KMS-11 (cell line): ENCODE measurements at regions not wholly inside any gene's neighbourhood (a gene's known extent, or its start where the extent isn't known, plus 50 kb on each side); places are given as distances from the start of the nearest gene placed in this dataset.

Experiments used
- H2AFZ ChIP-seq: fragments of 200-600 bp; sonication (generic); 2 replicates; pipeline ENCODE4 v1.6.1; 2016; ENCODE audit warnings: antibody characterized with exemption, mixed run types, low read depth
- H3K27ac ChIP-seq: fragments of 200-600 bp; sonication (generic); 2 replicates; pipeline ENCODE4 v1.6.1; 2016; ENCODE audit warnings: mild to moderate bottlenecking, mixed run types
- H3K27me3 ChIP-seq: fragments of 200-600 bp; sonication (generic); 2 replicates; pipeline ENCODE4 v1.6.1; 2017; ENCODE audit warnings: mild to moderate bottlenecking, low read depth, mixed run types, moderate library complexity; ENCODE audit not compliant: insufficient read depth
- H3K36me3 ChIP-seq: fragments of 200-600 bp; sonication (generic); 2 replicates; pipeline ENCODE4 v1.6.1; 2017; ENCODE audit warnings: mild to moderate bottlenecking, mixed run types; ENCODE audit not compliant: insufficient read depth
- H3K4me1 ChIP-seq: fragments of 200-600 bp; sonication (generic); 2 replicates; pipeline ENCODE4 v1.6.1; 2016; ENCODE audit warnings: mild to moderate bottlenecking, low read depth, mixed run types; ENCODE audit not compliant: poor library complexity, severe bottlenecking
- H3K4me2 ChIP-seq: fragments of 200-600 bp; sonication (generic); 2 replicates; pipeline ENCODE4 v1.7.0; 2016; ENCODE audit warnings: mild to moderate bottlenecking, mixed run types
- H3K4me3 ChIP-seq: fragments of 200-600 bp; sonication (generic); IDR thresholded peaks from 2 replicates; pipeline ENCODE4 v1.6.1; 2017; ENCODE audit warnings: low read depth, low read length, mixed read lengths; ENCODE audit not compliant: insufficient read depth
- H3K79me2 ChIP-seq: fragments of 200-600 bp; sonication (generic); 2 replicates; pipeline ENCODE4 v1.6.1; 2016; ENCODE audit warnings: low read depth, mixed run types; ENCODE audit not compliant: insufficient read depth
- H3K9ac ChIP-seq: fragments of 200-600 bp; sonication (generic); 2 replicates; pipeline ENCODE4 v1.6.1; 2016; ENCODE audit warnings: mild to moderate bottlenecking, mixed run types
- H4K20me1 ChIP-seq: fragments of 200-600 bp; sonication (generic); 2 replicates; pipeline ENCODE4 v1.6.1; 2016; ENCODE audit warnings: mild to moderate bottlenecking, mixed run types; ENCODE audit not compliant: insufficient read depth
- TF ChIP-seq, protein P1 (sequence below): fragments of 200-600 bp; sonication (generic); conservative IDR thresholded peaks from 2 replicates; pipeline ENCODE4 v1.6.1; 2017; ENCODE audit warnings: low read depth, mild to moderate bottlenecking, antibody characterized with exemption, low read length, moderate library complexity, mixed read lengths

DNA sequence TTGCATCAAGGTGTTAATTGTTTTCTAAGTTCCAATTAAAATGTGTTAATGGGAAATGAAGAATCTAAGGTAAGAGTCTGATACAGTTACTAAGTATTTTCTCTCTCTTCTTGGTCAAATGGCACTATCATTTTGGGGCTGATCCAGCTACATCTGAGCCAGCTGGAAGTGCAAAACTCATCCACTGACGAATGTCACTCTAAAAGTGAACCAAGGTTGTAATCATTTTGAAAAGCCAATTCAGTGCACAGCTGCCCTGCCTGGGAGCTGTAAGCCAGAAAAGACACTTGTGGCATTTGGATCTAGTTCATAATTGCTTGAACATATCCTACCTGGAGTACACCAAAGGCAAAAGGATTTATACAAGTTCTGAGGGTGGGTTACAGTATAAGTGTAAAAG, 1011.3 kb downstream of the AACS start:
- Histone ChIP-seq H3K4me1 (no peaks in the 10 kb centered on the region), H3K27me3 (no peaks in the 10 kb centered on the region), H3K4me2 (no peak overlapping the region), H3K36me3 (no peaks in the 10 kb centered on the region), H4K20me1 (no peaks in the 10 kb centered on the region), H3K9ac (no peak overlapping the region), H3K27ac (no peak overlapping the region), H2AFZ (no peak overlapping the region), H3K79me2 (no peaks in the 10 kb centered on the region), H3K4me3 (no peak overlapping the region)
- TF ChIP-seq, protein P1, sequence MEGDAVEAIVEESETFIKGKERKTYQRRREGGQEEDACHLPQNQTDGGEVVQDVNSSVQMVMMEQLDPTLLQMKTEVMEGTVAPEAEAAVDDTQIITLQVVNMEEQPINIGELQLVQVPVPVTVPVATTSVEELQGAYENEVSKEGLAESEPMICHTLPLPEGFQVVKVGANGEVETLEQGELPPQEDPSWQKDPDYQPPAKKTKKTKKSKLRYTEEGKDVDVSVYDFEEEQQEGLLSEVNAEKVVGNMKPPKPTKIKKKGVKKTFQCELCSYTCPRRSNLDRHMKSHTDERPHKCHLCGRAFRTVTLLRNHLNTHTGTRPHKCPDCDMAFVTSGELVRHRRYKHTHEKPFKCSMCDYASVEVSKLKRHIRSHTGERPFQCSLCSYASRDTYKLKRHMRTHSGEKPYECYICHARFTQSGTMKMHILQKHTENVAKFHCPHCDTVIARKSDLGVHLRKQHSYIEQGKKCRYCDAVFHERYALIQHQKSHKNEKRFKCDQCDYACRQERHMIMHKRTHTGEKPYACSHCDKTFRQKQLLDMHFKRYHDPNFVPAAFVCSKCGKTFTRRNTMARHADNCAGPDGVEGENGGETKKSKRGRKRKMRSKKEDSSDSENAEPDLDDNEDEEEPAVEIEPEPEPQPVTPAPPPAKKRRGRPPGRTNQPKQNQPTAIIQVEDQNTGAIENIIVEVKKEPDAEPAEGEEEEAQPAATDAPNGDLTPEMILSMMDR: no peak

DNA sequence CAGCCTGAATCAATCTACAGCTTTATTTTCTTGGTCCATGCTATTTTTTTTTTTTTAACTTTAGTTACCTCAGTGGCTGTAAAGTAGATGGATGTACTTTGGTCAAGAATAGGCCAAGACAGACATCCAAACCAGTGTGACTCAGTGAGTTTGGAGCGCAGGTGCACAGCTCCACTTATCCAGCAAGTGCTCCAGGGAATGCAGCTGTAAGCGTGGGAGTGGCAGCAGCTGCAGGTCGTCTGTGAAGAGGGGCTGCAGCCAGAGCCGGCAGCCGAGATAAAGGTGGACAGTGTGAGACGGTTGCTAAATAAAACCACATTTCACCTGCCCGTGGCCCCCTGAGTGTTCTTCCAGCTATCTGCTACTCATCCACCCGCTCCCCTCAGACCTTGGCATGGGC, 1018.7 kb downstream of the AACS start:
- no peak overlapping the region for H3K4me3 ChIP-seq
- H3K4me2 ChIP-seq: no peak overlapping the region
- TF ChIP-seq, protein P1: no peak
- no peaks in the 10 kb centered on the region for H3K79me2 ChIP-seq
- no peaks in the 10 kb centered on the region for H3K27me3 ChIP-seq
- no peaks in the 10 kb centered on the region for H3K4me1 ChIP-seq
- H4K20me1 ChIP-seq: no peaks in the 10 kb centered on the region
- no peaks in the 10 kb centered on the region for H3K36me3 ChIP-seq
- H2AFZ ChIP-seq: no peak overlapping the region
- no peak overlapping the region for H3K27ac ChIP-seq
- H3K9ac ChIP-seq: no peak overlapping the region

DNA sequence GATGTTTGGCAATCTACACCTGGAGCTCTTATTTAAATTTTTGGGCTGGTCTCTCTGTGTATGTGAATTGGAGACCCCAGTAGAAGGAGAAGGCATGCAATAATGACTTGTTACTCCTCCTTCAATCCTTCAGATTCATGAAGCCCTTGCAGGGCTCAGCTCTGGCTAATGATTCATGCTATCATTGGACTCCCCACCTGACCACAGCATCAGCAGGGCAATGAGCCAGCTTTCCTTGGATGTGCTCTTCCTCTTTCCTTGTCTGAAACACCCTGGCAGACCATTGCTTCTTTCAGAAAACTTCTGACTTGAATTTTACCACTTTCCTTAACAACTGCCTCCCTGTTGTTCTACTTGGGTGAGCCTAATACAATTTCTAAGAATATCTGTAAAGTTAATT, 1019.2 kb downstream of the AACS start:
- H3K27ac ChIP-seq: no peak overlapping the region
- TF ChIP-seq, protein P1: no peak

DNA sequence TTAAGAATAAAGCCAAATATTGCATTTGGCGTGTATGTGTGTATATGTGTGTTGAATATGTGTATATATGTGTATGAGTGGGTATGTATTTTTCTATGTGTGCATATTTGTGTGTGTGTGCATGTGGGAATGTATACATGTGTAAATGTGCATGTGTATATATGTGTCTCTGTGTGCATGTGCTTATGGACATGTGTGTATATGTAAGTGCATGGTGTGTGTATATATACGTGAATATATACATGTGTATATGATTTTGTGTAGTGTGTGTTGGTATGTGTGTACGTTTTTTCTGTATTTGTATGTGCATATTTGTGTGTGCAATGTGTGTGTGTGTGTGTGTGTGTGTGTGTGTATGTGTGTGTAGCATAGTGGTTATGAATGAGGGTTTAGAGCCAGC, 1021.0 kb downstream of the AACS start:
- Histone ChIP-seq H3K4me3 (no peak overlapping the region), H3K36me3 (no peaks in the 10 kb centered on the region), H4K20me1 (no peaks in the 10 kb centered on the region), H3K27me3 (no peaks in the 10 kb centered on the region), H3K79me2 (no peaks in the 10 kb centered on the region), H3K4me1 (no peaks in the 10 kb centered on the region), H3K9ac (no peak overlapping the region), H2AFZ (no peak overlapping the region), H3K27ac (no peak overlapping the region), H3K4me2 (no peak overlapping the region)
- TF ChIP-seq, protein P1: no peak

More for the DNA sequence above, 1019.2 kb downstream of the AACS start:
- Histone ChIP-seq H3K4me1 (no peaks in the 10 kb centered on the region), H3K27me3 (no peaks in the 10 kb centered on the region), H3K9ac (no peak overlapping the region), H2AFZ (no peak overlapping the region), H4K20me1 (no peaks in the 10 kb centered on the region), H3K79me2 (no peaks in the 10 kb centered on the region), H3K36me3 (no peaks in the 10 kb centered on the region), H3K4me3 (no peak overlapping the region), H3K4me2 (no peak overlapping the region)
